NCI-H748 (cell line): ENCODE measurements at regions not wholly inside any gene's neighbourhood (a gene's known extent, or its start where the extent isn't known, plus 50 kb on each side); places are given as distances from the start of the nearest gene placed in this dataset.
"Not testable (repeated sequence)": the region's sequence is repeated elsewhere in the genome, so short reads cannot be mapped to it uniquely, and the experiment has no call there.

Experiments
- DNase-seq: peaks from one replicate; lab custom pipeline; 2025; ENCODE audit not compliant: unreplicated experiment; lab: John Stamatoyannopoulos, UW

DNA sequence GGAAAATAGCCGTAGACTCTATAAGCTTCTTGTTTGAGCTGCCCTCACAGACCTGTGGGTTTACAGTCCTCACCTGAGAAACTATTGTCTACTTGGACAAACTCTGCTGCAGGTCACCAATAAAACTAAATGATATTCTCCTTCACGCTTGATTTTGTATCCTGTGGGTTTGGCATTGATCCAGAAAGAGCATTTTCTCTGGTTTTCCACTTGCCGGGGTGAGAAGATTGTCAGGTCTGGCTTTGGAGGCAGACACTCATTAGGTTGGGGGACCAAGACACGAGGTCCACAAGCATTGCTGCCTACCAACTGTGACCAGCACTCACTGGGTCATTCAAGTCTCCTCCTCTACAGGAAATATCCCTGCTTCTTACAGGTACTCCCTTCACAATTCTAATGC, 68.5 kb downstream of the CDC14C start:
- DNase-seq: peak; percentile 30

DNA sequence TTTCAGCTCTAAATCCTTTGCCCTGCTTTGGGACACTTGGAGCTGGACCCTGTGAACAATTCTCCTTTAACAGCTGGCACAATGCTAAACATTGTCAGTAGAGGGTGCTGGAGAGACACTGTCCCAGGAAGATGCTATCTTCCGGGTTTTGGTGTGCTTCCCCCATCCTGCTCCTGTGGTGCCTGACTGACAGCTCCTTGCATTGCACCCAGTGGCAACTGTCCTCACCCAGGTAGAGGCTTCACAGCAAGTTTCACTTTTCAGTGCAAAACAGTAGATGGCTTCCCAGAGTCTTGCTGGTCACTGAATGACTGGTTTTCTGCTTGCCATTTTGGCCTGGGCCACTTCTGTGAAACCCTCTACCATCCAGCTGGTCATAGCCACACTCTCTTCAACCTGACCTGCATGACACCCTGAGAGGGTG, 77.3 kb downstream of the CDC14C start:
- peak; percentile 62 for DNase-seq

- no peak for DNase-seq
These were observed 86.4 kb downstream of the CDC14C start for GRCh38 chr7:49010717-49011116.

DNA sequence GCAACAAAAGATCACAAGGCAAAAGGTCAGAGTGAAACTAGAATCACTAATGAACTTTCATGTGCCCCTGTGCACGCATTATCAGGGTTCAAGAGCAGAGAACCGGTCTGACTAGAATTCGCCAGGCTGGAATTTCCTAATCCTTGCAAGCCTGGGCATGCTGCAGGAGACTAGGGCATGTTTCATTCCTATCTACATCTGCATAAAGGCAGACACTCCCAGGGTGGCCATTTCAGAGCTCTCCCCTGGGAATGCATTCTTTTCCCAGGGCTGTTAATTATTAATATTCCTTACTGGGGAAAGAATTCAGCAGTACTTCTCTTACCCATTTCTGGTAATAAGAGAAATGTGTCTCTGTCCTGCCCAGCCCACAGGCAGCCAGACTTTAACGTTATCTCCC, 90.5 kb downstream of the CDC14C start:
- DNase-seq: peak; percentile 29

- DNase-seq: no peak
These were observed 95.8 kb downstream of the CDC14C start for GRCh38 chr7:49020145-49020544.

DNA sequence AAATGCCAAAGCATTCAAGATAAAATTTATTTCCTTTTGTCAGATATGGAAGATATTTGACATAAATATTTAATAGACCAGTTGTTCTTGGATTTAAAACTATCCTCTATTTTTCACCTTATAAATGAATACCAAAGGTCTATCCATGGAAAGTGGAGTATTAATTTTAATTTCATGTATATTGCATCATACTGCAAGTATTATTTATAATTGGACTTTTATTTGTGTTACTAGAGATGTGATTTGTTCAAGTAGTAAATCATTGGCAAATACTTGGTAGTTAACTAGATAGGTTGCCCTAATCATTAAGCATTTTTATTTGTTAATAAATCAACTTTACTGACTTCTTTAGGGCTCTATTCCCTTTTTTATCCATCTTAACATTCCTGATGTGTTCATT, 98.1 kb downstream of the CDC14C start:
- no peak for DNase-seq

GRCh38 chr7:49023345-49024328, 99.3 kb downstream of the CDC14C start:
- peak; percentile 36 for DNase-seq

DNA sequence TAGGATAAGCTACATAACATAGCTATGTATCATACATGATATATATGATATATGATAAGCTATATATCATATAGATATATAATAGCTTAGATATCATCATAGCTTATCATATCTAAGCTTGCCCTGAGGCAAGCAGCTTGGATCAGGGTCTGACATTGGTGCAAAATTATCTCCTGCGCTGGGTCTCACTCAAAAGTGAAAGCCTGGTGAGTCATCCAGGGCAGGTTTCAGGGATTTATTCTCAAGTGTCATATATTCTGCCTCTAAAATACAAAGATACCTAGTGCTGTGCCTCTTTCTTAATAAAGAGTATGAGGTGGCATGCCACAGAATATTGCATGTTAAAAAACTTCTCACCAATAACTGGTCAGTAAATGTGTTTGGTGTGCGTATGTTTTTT, 105.9 kb downstream of the CDC14C start:
- DNase-seq: no peak

DNA sequence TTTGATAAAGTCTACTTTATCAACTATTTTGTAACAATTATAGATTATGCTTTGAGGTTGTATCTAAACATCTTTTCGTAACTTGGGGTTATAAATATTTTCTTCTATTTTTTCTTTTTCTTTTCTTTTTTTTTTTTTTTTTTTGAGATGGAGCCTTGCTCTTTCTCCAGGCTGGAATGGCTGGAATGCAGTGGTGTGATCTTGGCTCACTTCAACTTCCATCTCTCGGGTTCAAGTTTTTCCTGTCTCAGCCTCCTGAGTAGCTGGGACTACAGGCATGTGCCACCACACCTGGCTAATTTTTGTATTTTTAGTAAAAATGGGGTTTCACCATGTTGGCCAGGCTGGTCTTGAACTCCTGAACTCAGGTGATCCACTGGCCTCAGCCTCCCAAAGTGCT, 108.8 kb downstream of the CDC14C start:
- DNase-seq: not testable (repeated sequence)

DNA sequence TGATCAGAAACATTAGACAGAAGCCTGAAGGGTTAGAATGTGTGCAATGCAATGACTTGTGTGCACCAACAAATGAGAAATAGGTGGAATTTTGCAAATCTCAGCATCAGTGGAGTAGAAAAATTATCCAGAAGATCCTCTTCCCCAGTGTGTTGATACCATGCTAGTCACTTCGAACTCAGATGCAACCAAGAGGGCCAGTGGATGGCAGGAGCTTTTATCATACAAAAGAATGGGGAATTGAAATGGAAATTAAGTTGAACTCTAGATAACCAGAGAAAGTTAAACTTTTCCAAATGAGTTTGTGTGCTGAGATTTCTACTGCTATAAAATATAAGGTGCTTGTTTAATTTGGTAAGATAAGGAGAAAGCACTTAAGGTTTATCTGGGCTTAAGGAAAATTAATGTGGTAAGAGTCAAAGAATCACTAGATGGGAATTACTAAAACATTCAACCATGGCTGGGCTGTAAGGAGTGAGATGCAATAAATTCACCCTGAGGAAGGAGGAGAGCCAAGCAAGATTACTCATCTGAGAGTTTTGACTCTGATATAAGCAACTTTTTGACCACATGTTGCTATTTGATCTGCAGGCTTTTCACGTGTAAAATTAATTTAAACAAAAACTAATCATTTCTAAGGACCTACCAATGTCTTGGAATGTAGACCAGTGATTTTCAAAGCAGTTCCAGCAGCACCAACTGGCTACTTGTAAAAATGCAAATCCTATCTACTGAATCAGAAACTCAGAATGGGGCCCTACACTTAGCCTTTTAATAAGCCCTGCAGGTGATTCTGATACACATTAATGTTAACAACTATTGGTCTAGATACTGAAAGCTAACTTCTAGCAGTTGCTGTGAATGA, 113.2 kb downstream of the CDC14C start:
- no peak for DNase-seq

GRCh38 chr7:49038821-49039358, 114.5 kb downstream of the CDC14C start:
- DNase-seq: no peak

- no peak for DNase-seq
These were observed 136.4 kb downstream of the CDC14C start for GRCh38 chr7:49060743-49061142.

GRCh38 chr7:49074538-49074937, 150.2 kb downstream of the CDC14C start:
- no peak for DNase-seq

- DNase-seq: no peak
These were observed 156.6 kb downstream of the CDC14C start for GRCh38 chr7:49080896-49081475.

- no peak for DNase-seq
These were observed 163.7 kb downstream of the CDC14C start for GRCh38 chr7:49088017-49088416.

DNA sequence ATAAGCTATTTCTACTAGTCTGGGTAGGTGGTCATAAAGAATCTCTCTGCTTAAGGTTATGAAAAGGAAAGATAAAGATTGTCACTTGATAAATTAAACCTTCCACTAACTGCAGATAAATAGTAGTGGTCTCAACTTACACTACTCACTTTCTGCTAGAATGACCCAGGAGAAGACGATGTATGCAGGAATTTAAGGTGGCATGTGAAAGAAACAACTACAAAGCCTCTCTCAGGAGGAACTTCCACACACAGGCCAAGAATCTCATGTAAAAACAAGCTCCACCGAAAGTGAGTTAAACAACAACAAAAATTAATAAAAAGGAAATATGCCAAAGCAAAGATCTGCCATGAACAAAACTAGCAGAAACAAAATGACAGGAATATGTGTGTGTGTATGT, 165.4 kb downstream of the CDC14C start:
- no peak for DNase-seq

GRCh38 chr7:49091089-49091488, 166.7 kb downstream of the CDC14C start:
- no peak for DNase-seq

- no peak for DNase-seq
These were observed 167.2 kb downstream of the CDC14C start for GRCh38 chr7:49091519-49091918.

DNA sequence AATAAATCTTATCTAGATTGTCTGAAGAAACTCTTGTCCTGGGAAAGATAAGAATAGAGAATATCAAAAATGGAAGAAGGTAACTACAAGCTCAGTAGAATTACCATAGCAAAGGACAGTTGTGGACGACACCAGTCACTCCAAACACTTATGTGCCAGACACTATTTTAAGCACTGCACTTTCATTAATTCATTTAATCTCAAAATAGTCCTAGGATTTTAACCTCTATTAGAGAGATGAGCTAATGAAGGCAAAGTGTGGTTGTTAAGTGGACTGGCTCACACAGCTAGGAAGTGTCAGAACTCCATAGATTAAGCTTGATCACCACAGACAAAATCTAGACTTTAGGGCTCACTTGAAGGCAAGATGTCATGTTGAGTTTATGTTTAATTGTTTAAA, 168.9 kb downstream of the CDC14C start:
- no peak for DNase-seq

DNA sequence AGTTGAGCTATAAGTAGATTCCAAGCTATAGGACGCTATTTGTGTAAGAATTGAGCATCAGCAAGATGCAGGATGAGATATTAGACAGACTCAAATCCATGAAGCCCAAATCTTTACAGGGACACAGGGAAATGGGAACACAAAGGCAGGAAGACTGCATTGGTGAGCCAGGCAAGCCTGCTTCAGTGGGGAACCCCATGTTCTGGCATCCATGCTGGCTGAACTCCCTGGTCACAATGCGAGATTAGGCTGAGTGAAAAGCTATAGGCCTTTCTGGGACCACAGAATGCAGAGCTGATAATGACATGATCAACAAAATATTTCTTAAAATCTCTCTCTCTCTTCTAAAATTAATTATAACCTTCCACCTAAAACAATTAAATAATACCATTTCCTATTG, 170.5 kb downstream of the CDC14C start:
- no peak for DNase-seq
